ENCODE measurements at regions not wholly inside any gene's neighbourhood (a gene's known extent, or its start where the extent isn't known, plus 50 kb on each side); places are given as distances from the start of the nearest gene placed in this dataset.

DNA sequence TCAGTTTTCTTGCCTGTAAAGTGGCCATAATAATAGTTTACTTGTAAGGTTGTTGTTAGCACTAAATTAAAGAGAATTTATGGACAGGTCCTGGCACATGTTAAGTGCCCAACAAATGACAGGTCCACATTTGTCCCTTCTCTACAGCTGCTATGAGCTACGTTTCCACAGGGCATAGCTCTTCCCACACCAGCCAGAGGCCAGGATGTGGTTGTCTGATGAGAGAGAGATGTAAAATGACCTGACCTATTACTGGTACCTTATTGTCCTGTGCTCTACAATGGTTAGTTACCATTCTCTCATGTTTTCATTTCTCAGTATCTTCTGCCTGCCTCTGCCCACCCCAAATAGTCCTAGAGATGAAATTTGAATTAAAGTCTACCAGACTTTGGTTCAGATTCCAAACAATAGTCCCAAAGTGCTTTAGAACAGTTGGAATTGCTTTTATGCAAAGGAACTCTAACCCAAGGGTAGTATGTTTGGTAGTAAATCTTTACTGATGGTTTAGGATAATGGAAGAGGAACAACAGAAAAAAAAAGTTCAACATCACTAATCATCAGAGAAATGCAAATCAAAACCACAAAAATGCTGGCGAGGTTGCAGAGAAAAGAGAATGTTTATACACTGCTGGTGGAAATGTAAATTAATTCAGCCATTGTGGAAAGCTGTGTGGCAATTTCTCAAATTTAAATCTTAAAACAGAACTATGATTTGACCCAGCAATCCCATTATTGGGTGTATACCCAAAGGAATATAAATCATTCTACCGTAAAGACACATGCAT is 57.1 kb upstream of the ANKFN1 start:
- H3K14ac ChIP-seq (ENCODE audit: insufficient read length): no peak overlapping the region
- no peaks in the 10 kb centered on the region for H4K20me1 ChIP-seq (replicated peaks in 1 of 2; ENCODE audit: control insufficient read depth in 1 of 2, insufficient read depth in 2 of 2, low read length in 2 of 2)
- no peak for TF ChIP-seq CHD2 (IDR thresholded peaks at IDR 0.05; ENCODE audit: low read length)
- no peak for TF ChIP-seq POLR2A (IDR thresholded peaks at IDR 0.05; ENCODE audit: control extremely low read depth in 1 of 2, low read depth in 2 of 2, low read length in 2 of 2)
- TF ChIP-seq ATF3 (IDR thresholded peaks at IDR 0.05; ENCODE audit: insufficient read depth, low read depth, low read length): no peak
- no peak for TF ChIP-seq SIN3A (conservative IDR thresholded peaks at IDR 0.05 in 1 of 2, IDR thresholded peaks at IDR 0.05 in 1 of 2; ENCODE audit: low read depth in 1 of 2, low read length in 2 of 2)
- no peak for TF ChIP-seq CBX5 (IDR thresholded peaks at IDR 0.05; ENCODE audit: low read depth, low read length)
- no peak for TF ChIP-seq KDM5A (IDR thresholded peaks at IDR 0.05; ENCODE audit: low read length)
- no peak for TF ChIP-seq TEAD4 (IDR thresholded peaks at IDR 0.05; ENCODE audit: low read depth, low read length)
- no peaks in the 10 kb centered on the region; the same call in 1 of the 2 replicates for H3K23me2 ChIP-seq (ENCODE audit: low read depth, low read length)
- 86% methylated on average over 3 of the region's 3 CpGs; no CpG with 5 or more reads in 1 of the 2 experiments for WGBS, 2 experiments (ENCODE audit: extremely low coverage in 1 of 2, insufficient coverage in 1 of 2, insufficient read length in 1 of 2, insufficient replicate concordance in 2 of 2, low coverage in 1 of 2, low lambda C conversion rate in 2 of 2, missing lambda C conversion rate in 1 of 2)
- no peak overlapping the region for H2AFZ ChIP-seq (ENCODE audit: low read length)
- H2BK12ac ChIP-seq (ENCODE audit: low read depth, low read length): no peak overlapping the region
- POLR2A ChIA-PET (ENCODE audit: partially characterized antibody): no interaction called here
- H3K36me3 ChIP-seq (ENCODE audit: control insufficient read depth in 2 of 4, insufficient read depth in 4 of 4, low read length in 3 of 4): no peaks in the 10 kb centered on the region
- H3K4me2 ChIP-seq (ENCODE audit: insufficient read depth in 1 of 2, low read depth in 2 of 2, low read length in 2 of 2): no peak overlapping the region
- DNase-seq (ENCODE audit: low read depth in 1 of 2, low spot score in 2 of 2) (no peak), FAIRE-seq (no peak)
- no peaks in the 10 kb centered on the region for H3K79me1 ChIP-seq (ENCODE audit: low read depth, low read length)
- H3K56ac ChIP-seq (replicated peaks; ENCODE audit: insufficient read length, low read depth, low read length): no peak overlapping the region
- no peaks in the 10 kb centered on the region for H3K27me3 ChIP-seq (replicated peaks in 1 of 4; ENCODE audit: control insufficient read depth in 3 of 4, extremely low read depth in 1 of 4, insufficient read depth in 3 of 4, low read length in 3 of 4)
- no peaks in the 10 kb centered on the region for H3K79me2 ChIP-seq (ENCODE audit: control insufficient read depth in 1 of 2, insufficient read depth in 2 of 2, low read length in 2 of 2)
- H3K9me3 ChIP-seq (ENCODE audit: insufficient read depth in 2 of 2, low read depth in 1 of 2, low read length in 1 of 2): no peaks in the 10 kb centered on the region
- H4K5ac ChIP-seq (ENCODE audit: insufficient read length, low read depth, low read length): no peak overlapping the region
- H3K9ac ChIP-seq (replicated peaks in 1 of 4; ENCODE audit: extremely low read depth in 1 of 4, low read depth in 3 of 4, low read length in 3 of 4): no peak overlapping the region
- no peak overlapping the region for H4K91ac ChIP-seq (replicated peaks; ENCODE audit: insufficient read length, low read length)
- H3K4me3 ChIP-seq (ENCODE audit: extremely low read depth in 1 of 4, insufficient read depth in 2 of 4, low read depth in 3 of 4, low read length in 4 of 4): no peak overlapping the region
- no peak overlapping the region for H4K8ac ChIP-seq (ENCODE audit: extremely low read depth, insufficient read depth, low read length)
- H3K18ac ChIP-seq (ENCODE audit: extremely low read depth, low read length): no peak overlapping the region
- H3K4ac ChIP-seq (replicated peaks; ENCODE audit: insufficient read length, low read depth, low read length): no peak overlapping the region
- H3K4me1 ChIP-seq (replicated peaks in 1 of 4; ENCODE audit: control insufficient read depth in 3 of 4, insufficient read depth in 4 of 4, low read length in 3 of 4): no peaks in the 10 kb centered on the region
- no peak overlapping the region for H2BK5ac ChIP-seq (ENCODE audit: low read depth, low read length)
- H2BK20ac ChIP-seq (ENCODE audit: low read length): no peak overlapping the region
- H2BK15ac ChIP-seq (ENCODE audit: low read length): no peak overlapping the region
- H3K23ac ChIP-seq (ENCODE audit: insufficient read length): no peak overlapping the region
- no peak overlapping the region for H2BK120ac ChIP-seq (replicated peaks; ENCODE audit: low read depth, low read length)
- CTCF ChIA-PET (ENCODE audit: partially characterized antibody): interaction anchor here (1.1 kb wide), 1 partner anchor 173 kb away, joined by 3 read pairs; no protein-coding TSS in a partner anchor
- no peak overlapping the region for H2AK5ac ChIP-seq (ENCODE audit: low read depth, low read length)
- no peak overlapping the region for H3K27ac ChIP-seq (ENCODE audit: low read depth, low read length)
